ENCODE measurements at regions not wholly inside any gene's neighbourhood (a gene's known extent, or its start where the extent isn't known, plus 50 kb on each side); places are given as distances from the start of the nearest gene placed in this dataset.

GRCh38 chr11:128187835-128188234 lies 399.5 kb downstream of the ETS1 start:
- TF ChIP-seq BACH2 (CRISPR knock-in tag; IDR thresholded peaks at IDR 0.05; ENCODE audit: borderline replicate concordance) (no peak), ISL1 (CRISPR knock-in tag; IDR thresholded peaks at IDR 0.05) (no peak), PATZ1 (CRISPR knock-in tag; IDR thresholded peaks at IDR 0.05; ENCODE audit: borderline replicate concordance) (no peak), ZFP3 (CRISPR knock-in tag; IDR thresholded peaks at IDR 0.05) (no peak), CSRNP3 (CRISPR knock-in tag; IDR thresholded peaks at IDR 0.05) (no peak), CSDC2 (CRISPR knock-in tag; IDR thresholded peaks at IDR 0.05) (no peak), ZNF70 (CRISPR knock-in tag; IDR thresholded peaks at IDR 0.05) (no peak), ZC3H10 (CRISPR knock-in tag; IDR thresholded peaks at IDR 0.05) (no peak), TOX (CRISPR knock-in tag; IDR thresholded peaks at IDR 0.05; ENCODE audit: borderline replicate concordance) (no peak), ARNTL (CRISPR knock-in tag; IDR thresholded peaks at IDR 0.05; ENCODE audit: borderline replicate concordance, low read depth) (no peak), TCF4 (CRISPR knock-in tag; IDR thresholded peaks at IDR 0.05; ENCODE audit: borderline replicate concordance) (peak; percentile 67; the same call in 1 of the 2 replicates), PPARA (CRISPR knock-in tag; IDR thresholded peaks at IDR 0.05; ENCODE audit: borderline replicate concordance) (no peak)
